Ovary (tissue), 7 donors: ENCODE measurements at regions not wholly inside any gene's neighbourhood (a gene's known extent, or its start where the extent isn't known, plus 50 kb on each side); places are given as distances from the start of the nearest gene placed in this dataset.

ENCODE experiments used
- DNase-seq, 5 donors: peaks; one replicate each; pipeline ENCODE4 v3.0.0-alpha.2; 2019 to 2020
- H3K27ac ChIP-seq, 2 donors: fragments of 200-600 bp; one replicate each; pipeline versions ENCODE4 v1.5.1 to v1.8.0; 2019 to 2022
- H3K27me3 ChIP-seq: fragments of 200-600 bp; one replicate; pipeline ENCODE4 v1.8.0; 2022
- H3K36me3 ChIP-seq: fragments of 200-600 bp; sonication (generic); one replicate; pipeline ENCODE4 v1.5.1; 2019
- H3K4me1 ChIP-seq: one replicate; pipeline ENCODE4 v1.8.1; 2013; ENCODE audit warnings: mild to moderate bottlenecking, moderate library complexity; ENCODE audit not compliant: insufficient read depth
- H3K4me3 ChIP-seq: fragments of 200-600 bp; sonication (generic); one replicate; pipeline ENCODE4 v1.5.1; 2017
- H3K9me3 ChIP-seq, 2 donors: fragments of 200-600 bp in 1 of 2; sonication (generic) in 1 of 2; one replicate each; pipeline versions ENCODE4 v1.5.1 to v1.8.1; 2013 to 2019; ENCODE audit warnings: mild to moderate bottlenecking in 1 of 2, moderate library complexity in 1 of 2
- EP300 ChIP-seq: sonication (generic); formaldehyde crosslinking; IDR thresholded peaks from one replicate; pipeline ENCODE4 v1.6.1; 2017; ENCODE audit warnings: antibody characterized with exemption
- POLR2A ChIP-seq: fragments of 450-650 bp; IDR thresholded peaks from one replicate; pipeline ENCODE4 v1.6.1; 2017; ENCODE audit warnings: antibody characterized with exemption, mild to moderate bottlenecking, moderate library complexity
- WGBS, 3 donors: extraction: QIAGEN DNeasy Blood & Tissue Kit in 1 of 3; methylation state at CpG; one replicate each; pipeline versions ENCODE4 v1.1.5 to v1.1.7; 2013 to 2017; 5-methylcytosine and 5-hydroxymethylcytosine counted together
- intact Hi-C, 4 donors: fragments of 100-400 bp; cut with DNase I; formaldehyde crosslinking; loops; one replicate each; pipeline versions ENCODE4 v1.11.0 to v1.15.1; 2022 to 2023
- TF ChIP-seq, protein P1 (sequence below), 3 donors: fragments of 450-650 bp in 2 of 3; fragments of 200-600 bp in 1 of 3; IDR thresholded peaks; one replicate each; pipeline versions ENCODE4 v1.5.1 to v1.8.0; 2016 to 2022; ENCODE audit warnings: antibody characterized with exemption in 3 of 3, mild to moderate bottlenecking in 1 of 3
- donor health status: DM: no; HTN: no; CAD: no; lungs with moderate emphysema.
- donor health status: DM: no; HTN: no; CAD: no.
- donor health status: Bipolar disorder and iron deficiency.
- donor health status: DM: no; HTN: no; CAD: no.
- donor health status: DM: yes; HTN: yes; CAD: no.

DNA sequence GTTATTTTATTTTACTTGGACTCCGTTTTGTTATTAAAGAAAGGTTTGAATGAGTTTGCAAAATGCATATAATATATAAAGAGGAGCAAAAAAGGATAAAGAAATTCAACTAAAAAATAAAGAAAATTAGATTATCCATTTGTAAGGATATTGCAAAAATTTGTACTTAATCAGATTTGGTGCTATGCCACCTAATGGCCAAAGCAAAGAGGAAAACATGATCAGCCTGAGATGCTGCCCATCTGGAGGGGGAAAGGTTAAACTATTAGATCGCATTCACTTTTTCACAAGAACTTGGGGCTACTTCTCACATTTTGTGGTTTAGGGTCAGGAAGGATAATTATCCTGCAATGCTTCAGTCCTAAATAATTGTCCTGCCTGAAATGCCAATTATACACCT, 350.6 kb downstream of the MLLT3 start:
- intact Hi-C loops, result no loop called here
- H3K36me3 ChIP-seq, result no peaks in the 10 kb centered on the region
- no peak overlapping the region for H3K27ac ChIP-seq

DNA sequence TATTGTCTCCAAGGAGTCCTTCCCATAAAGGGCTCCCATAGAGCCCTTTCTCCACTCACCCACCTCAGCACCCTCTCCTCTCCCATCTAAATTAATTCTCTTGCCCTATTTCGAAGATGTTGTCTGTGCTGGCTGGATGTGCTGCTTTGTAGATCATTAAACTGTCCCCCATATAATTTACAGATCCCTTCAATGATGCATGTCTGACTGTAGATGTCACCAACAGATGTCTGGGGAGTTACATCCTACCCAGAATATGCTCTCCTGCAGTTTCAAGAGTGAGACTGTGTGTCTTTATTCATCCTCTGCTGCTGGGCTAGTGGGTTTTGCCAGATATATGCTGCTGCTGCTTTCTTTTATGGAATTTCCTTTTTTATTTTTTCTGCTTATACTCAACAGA, 351.2 kb downstream of the MLLT3 start:
- H3K27ac ChIP-seq, result no peak overlapping the region
- TF ChIP-seq, protein P1, sequence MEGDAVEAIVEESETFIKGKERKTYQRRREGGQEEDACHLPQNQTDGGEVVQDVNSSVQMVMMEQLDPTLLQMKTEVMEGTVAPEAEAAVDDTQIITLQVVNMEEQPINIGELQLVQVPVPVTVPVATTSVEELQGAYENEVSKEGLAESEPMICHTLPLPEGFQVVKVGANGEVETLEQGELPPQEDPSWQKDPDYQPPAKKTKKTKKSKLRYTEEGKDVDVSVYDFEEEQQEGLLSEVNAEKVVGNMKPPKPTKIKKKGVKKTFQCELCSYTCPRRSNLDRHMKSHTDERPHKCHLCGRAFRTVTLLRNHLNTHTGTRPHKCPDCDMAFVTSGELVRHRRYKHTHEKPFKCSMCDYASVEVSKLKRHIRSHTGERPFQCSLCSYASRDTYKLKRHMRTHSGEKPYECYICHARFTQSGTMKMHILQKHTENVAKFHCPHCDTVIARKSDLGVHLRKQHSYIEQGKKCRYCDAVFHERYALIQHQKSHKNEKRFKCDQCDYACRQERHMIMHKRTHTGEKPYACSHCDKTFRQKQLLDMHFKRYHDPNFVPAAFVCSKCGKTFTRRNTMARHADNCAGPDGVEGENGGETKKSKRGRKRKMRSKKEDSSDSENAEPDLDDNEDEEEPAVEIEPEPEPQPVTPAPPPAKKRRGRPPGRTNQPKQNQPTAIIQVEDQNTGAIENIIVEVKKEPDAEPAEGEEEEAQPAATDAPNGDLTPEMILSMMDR (IDR thresholded peaks at IDR 0.05), result no peak
- TF ChIP-seq EP300 (no peak), POLR2A (no peak)
- DNase-seq, result no peak

More for the DNA sequence above, 350.6 kb downstream of the MLLT3 start:
- Histone ChIP-seq H3K4me1 (no peaks in the 10 kb centered on the region), H3K4me3 (no peak overlapping the region), H3K9me3 (no peaks in the 10 kb centered on the region), H3K27me3 (no peaks in the 10 kb centered on the region)
- WGBS, 3 donors, result 21 to 56% (median 32%) methylated on average over 2 of the region's 2 CpGs
- TF ChIP-seq EP300, result no peak
- TF ChIP-seq POLR2A, result no peak
- TF ChIP-seq, protein P1 (IDR thresholded peaks at IDR 0.05), result no peak
- DNase-seq, result no peak

GRCh38 chr9:20270161-20270560, 352.1 kb downstream of the MLLT3 start:
- 67 to 79% (median 74%) methylated on average over 1 of the region's 1 CpG for WGBS, 3 donors
- intact Hi-C loops, result no loop called here

More for the DNA sequence above, 351.2 kb downstream of the MLLT3 start:
- H3K36me3 ChIP-seq, result no peaks in the 10 kb centered on the region
- no peak overlapping the region for H3K4me3 ChIP-seq
- no peaks in the 10 kb centered on the region for H3K4me1 ChIP-seq
- H3K27me3 ChIP-seq, result no peaks in the 10 kb centered on the region
- 53 to 59% (median 58%) methylated on average over 1 of the region's 1 CpG for WGBS, 3 donors
- intact Hi-C loops, result no loop called here
- no peaks in the 10 kb centered on the region for H3K9me3 ChIP-seq

GRCh38 chr9:20269620-20270019, 352.7 kb downstream of the MLLT3 start:
- Histone ChIP-seq H3K9me3 (no peaks in the 10 kb centered on the region), H3K27ac (no peak overlapping the region), H3K27me3 (no peaks in the 10 kb centered on the region), H3K4me1 (no peaks in the 10 kb centered on the region), H3K4me3 (no peak overlapping the region), H3K36me3 (no peaks in the 10 kb centered on the region)
- TF ChIP-seq, protein P1 (IDR thresholded peaks at IDR 0.05), result no peak
- intact Hi-C loops, result no loop called here
- WGBS, 3 donors, result 93 to 95% (median 94%) methylated on average over 2 of the region's 2 CpGs
- DNase-seq, result no peak

More at GRCh38 chr9:20270161-20270560, 352.1 kb downstream of the MLLT3 start:
- DNase-seq, result no peak
- H3K27ac ChIP-seq, result no peak overlapping the region
- H3K9me3 ChIP-seq, result no peaks in the 10 kb centered on the region
- no peaks in the 10 kb centered on the region for H3K27me3 ChIP-seq
- no peaks in the 10 kb centered on the region for H3K4me1 ChIP-seq
- no peaks in the 10 kb centered on the region for H3K36me3 ChIP-seq
- no peak overlapping the region for H3K4me3 ChIP-seq
- no peak for TF ChIP-seq POLR2A
- no peak for TF ChIP-seq EP300
- TF ChIP-seq, protein P1 (IDR thresholded peaks at IDR 0.05), result no peak

DNA sequence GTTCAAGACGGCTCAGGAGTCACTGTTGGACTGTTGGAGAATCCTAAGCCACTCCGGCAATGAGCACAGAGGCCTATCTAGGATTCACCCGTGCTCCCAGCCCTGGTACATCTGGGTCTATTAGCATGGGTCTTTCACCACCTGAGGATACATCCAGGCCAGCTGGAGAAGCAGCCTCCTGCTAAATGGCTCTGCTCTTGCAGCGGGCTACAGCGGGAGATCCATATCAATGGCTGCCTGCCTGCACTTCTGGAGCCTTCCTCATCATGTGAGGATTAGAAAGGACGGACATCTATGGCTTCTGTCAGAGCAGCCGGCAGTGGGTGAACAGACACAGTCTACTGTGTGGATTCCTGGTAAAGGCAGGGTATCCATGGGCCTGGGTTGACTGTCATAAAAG, 357.4 kb downstream of the MLLT3 start:
- Histone ChIP-seq H3K4me1 (no peaks in the 10 kb centered on the region), H3K9me3 (no peaks in the 10 kb centered on the region), H3K27me3 (no peaks in the 10 kb centered on the region), H3K4me3 (no peak overlapping the region), H3K36me3 (no peaks in the 10 kb centered on the region), H3K27ac (no peak overlapping the region)
- intact Hi-C loops, result no loop called here
- WGBS, 3 donors, result 84 to 96% (median 89%) methylated on average over 7 of the region's 7 CpGs
- TF ChIP-seq POLR2A, result no peak
- TF ChIP-seq, protein P1 (IDR thresholded peaks at IDR 0.05), result no peak
- TF ChIP-seq EP300, result no peak
- DNase-seq, result no peak
